Neuronal stem cell (in vitro differentiated cells): ENCODE measurements at regions not wholly inside any gene's neighbourhood (a gene's known extent, or its start where the extent isn't known, plus 50 kb on each side); places are given as distances from the start of the nearest gene placed in this dataset.

Experiments
- DNase-seq: peaks from one replicate; pipeline ENCODE4 v3.0.0-alpha.2; 2013; ENCODE audit warnings: low spot score
- H2AFZ ChIP-seq: one replicate; pipeline ENCODE4 v1.6.1; 2013; ENCODE audit warnings: mild to moderate bottlenecking, low read length, inconsistent platforms
- H2AK5ac ChIP-seq: 2 replicates; pipeline ENCODE4 v1.6.1; 2013; ENCODE audit warnings: low read depth, mild to moderate bottlenecking, inconsistent platforms, low read length, moderate library complexity, mixed read lengths
- H2BK120ac ChIP-seq: 2 replicates; pipeline ENCODE4 v1.6.1; 2013; ENCODE audit warnings: low read depth, mild to moderate bottlenecking, inconsistent platforms, low read length, moderate library complexity, mixed read lengths
- H2BK12ac ChIP-seq: one replicate; pipeline ENCODE4 v1.6.1; 2013; ENCODE audit warnings: low read length, inconsistent platforms
- H2BK15ac ChIP-seq: 2 replicates; pipeline ENCODE4 v1.6.1; 2013; ENCODE audit warnings: mild to moderate bottlenecking, low read length, inconsistent platforms, mixed read lengths
- H2BK5ac ChIP-seq: one replicate; pipeline ENCODE4 v1.6.1; 2013; ENCODE audit warnings: inconsistent platforms, mild to moderate bottlenecking, low read length, moderate library complexity
- H3K14ac ChIP-seq: one replicate; pipeline ENCODE4 v1.6.1; 2013; ENCODE audit warnings: low read length, inconsistent platforms
- H3K18ac ChIP-seq: 2 replicates; pipeline ENCODE4 v1.6.1; 2013; ENCODE audit warnings: low read length, inconsistent platforms
- H3K23ac ChIP-seq: 2 replicates; pipeline ENCODE4 v1.6.1; 2013; ENCODE audit warnings: low read depth, mild to moderate bottlenecking, mixed read lengths, low read length, inconsistent platforms; ENCODE audit not compliant: poor library complexity
- H3K27ac ChIP-seq: replicated peaks from 3 replicates; pipeline ENCODE4 v1.5.1; 2013; ENCODE audit warnings: low read length, inconsistent platforms
- H3K27me3 ChIP-seq, 3 experiments: 2 replicates each; pipeline ENCODE4 v1.6.1; 2013; ENCODE audit warnings: low read length in 3 of 3, mild to moderate bottlenecking in 2 of 3, inconsistent platforms in 1 of 3, low read depth in 1 of 3, mixed read lengths in 1 of 3, moderate library complexity in 1 of 3; ENCODE audit not compliant: control insufficient read depth in 3 of 3, insufficient read depth in 3 of 3
- H3K36me3 ChIP-seq, 2 donors: replicated peaks in 1 of 2; 2 replicates each; pipeline ENCODE4 v1.6.1; 2013; ENCODE audit warnings: low read length in 2 of 2; ENCODE audit not compliant: control insufficient read depth in 2 of 2, insufficient read depth in 2 of 2
- H3K4ac ChIP-seq: 2 replicates; pipeline ENCODE4 v1.6.1; 2013; ENCODE audit warnings: inconsistent platforms, mild to moderate bottlenecking, low read length, moderate library complexity
- H3K4me1 ChIP-seq, 2 donors: 1 replicate in 1 of 2; 2 replicates in 1 of 2; pipeline ENCODE4 v1.6.1; 2013; ENCODE audit warnings: low read length in 2 of 2, low read depth in 1 of 2; ENCODE audit not compliant: control insufficient read depth in 2 of 2, insufficient read depth in 1 of 2
- H3K4me2 ChIP-seq: one replicate; pipeline ENCODE4 v1.6.1; 2013; ENCODE audit warnings: mild to moderate bottlenecking, low read length, inconsistent platforms; ENCODE audit not compliant: insufficient read depth, poor library complexity, severe bottlenecking
- H3K4me3 ChIP-seq, 2 donors: 2 replicates each; pipeline ENCODE4 v1.5.1; 2013; ENCODE audit warnings: low read length in 2 of 2, mild to moderate bottlenecking in 2 of 2, inconsistent platforms in 1 of 2, moderate library complexity in 1 of 2
- H3K79me1 ChIP-seq: one replicate; pipeline ENCODE4 v1.6.1; 2013; ENCODE audit warnings: low read depth, mild to moderate bottlenecking, inconsistent platforms, low read length, moderate library complexity
- H3K9ac ChIP-seq: one replicate; pipeline ENCODE4 v1.6.1; 2013; ENCODE audit warnings: mild to moderate bottlenecking, low read depth, low read length, inconsistent platforms; ENCODE audit not compliant: poor library complexity
- H3K9me3 ChIP-seq, 2 donors: replicated peaks in 1 of 2; 2 replicates each; pipeline versions ENCODE3 to v1.6.1; 2013; ENCODE audit warnings: low read length in 2 of 2, mild to moderate bottlenecking in 2 of 2, inconsistent platforms in 1 of 2, low read depth in 1 of 2, mixed read lengths in 1 of 2, moderate library complexity in 1 of 2; ENCODE audit not compliant: control insufficient read depth in 2 of 2, insufficient read depth in 1 of 2
- H4K8ac ChIP-seq: one replicate; pipeline ENCODE4 v1.6.1; 2013; ENCODE audit warnings: low read depth, mild to moderate bottlenecking, inconsistent platforms, low read length, moderate library complexity
- H4K91ac ChIP-seq: one replicate; pipeline ENCODE4 v1.6.1; 2013; ENCODE audit warnings: low read length, low read depth, mild to moderate bottlenecking, inconsistent platforms; ENCODE audit not compliant: poor library complexity
- WGBS, 2 donors: extraction: QIAGEN DNeasy Blood & Tissue Kit; methylation state at CpG; one replicate each; pipeline ENCODE4 v1.1.7; 2013; ENCODE audit warnings: missing lambda C conversion rate in 2 of 2, mixed read lengths in 1 of 2; ENCODE audit not compliant: insufficient read length in 2 of 2, insufficient replicate concordance in 1 of 2; ENCODE audit errors: extremely low coverage in 2 of 2; 5-methylcytosine and 5-hydroxymethylcytosine counted together

DNA sequence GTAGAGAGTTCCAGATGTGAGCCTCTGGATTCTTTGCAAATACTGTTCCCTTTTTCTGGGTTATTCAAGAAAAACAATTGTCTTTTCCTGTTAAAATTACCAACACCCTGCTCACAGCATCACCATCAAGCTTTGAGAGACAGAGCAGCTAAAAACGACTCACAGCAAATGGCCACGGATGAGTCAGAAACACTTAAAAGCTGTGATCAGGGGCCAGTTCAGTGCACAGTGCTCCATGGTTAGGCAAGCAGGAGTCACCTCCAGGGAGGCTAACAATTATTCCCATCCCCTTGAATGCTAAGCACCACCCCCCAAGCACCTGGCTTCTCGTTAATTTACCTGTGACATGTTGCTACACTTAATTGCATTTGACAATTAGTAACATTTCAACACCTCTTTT is 128.4 kb upstream of the CAMK1G start:
- Histone ChIP-seq H3K14ac (no peak overlapping the region), H2AFZ (no peak overlapping the region), H3K9me3 (no peaks in the 10 kb centered on the region), H2AK5ac (no peak overlapping the region), H3K79me1 (no peaks in the 10 kb centered on the region), H3K27me3 (no peaks in the 10 kb centered on the region), H3K27ac (no peak overlapping the region), H2BK120ac (no peak overlapping the region), H4K91ac (no peak overlapping the region), H3K36me3 (no peaks in the 10 kb centered on the region), H3K4me1 (peaks cover 0 to 7% of the 10 kb centered on the region in 2 donors), H3K4me3 (no peak overlapping the region), H2BK15ac (no peak overlapping the region), H3K9ac (no peak overlapping the region), H2BK12ac (no peak overlapping the region), H3K23ac (no peak overlapping the region), H3K4ac (no peak overlapping the region), H3K4me2 (no peak overlapping the region), H3K18ac (no peak overlapping the region), H2BK5ac (no peak overlapping the region), H4K8ac (no peak overlapping the region)
- no CpG with 5 or more reads among the region's 3 CpGs for WGBS, 2 donors
- DNase-seq = no peak

DNA sequence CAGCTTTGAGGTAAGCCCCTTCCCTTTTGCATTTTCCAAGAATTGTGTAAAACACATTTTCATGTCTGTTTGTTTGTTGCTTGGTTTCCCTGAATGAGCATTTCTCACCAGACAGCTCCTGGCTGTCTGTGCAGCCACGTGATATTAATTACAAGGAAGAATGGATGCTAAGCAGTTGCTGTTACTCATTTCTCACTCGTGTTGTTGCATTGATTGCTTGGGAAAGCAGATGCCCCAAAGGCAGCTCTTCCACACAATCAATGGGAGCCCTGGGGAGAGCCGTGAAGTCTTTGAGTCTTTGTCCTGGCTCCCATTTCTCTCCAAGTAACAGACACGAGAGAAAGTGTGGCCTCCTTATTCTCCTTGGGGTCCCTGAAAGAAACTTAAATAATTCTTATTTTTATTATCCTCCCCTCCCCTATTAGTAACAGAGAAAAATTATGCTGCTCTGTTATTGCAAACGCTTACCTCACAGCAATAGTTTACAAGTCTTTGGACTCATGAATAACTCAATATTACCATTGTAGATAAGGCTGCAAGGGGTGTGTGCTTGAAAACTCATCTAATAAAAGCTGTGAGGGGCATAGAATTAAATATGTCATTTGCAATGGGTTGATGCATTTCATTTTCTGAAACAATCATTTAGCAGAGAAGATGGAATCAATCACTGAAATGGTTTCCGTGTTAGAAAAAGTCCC is 127.7 kb upstream of the CAMK1G start:
- Histone ChIP-seq H3K4me3 (no peak overlapping the region), H2BK15ac (no peak overlapping the region), H3K23ac (no peak overlapping the region), H4K8ac (no peak overlapping the region), H3K4ac (no peak overlapping the region), H3K4me1 (peaks cover 0 to 7% of the 10 kb centered on the region in 2 donors), H2AFZ (no peak overlapping the region), H2BK5ac (no peak overlapping the region), H2BK120ac (no peak overlapping the region), H3K27ac (no peak overlapping the region), H3K4me2 (no peak overlapping the region), H2BK12ac (no peak overlapping the region), H3K9ac (no peak overlapping the region), H3K36me3 (no peaks in the 10 kb centered on the region), H3K18ac (no peak overlapping the region), H3K9me3 (no peaks in the 10 kb centered on the region), H3K14ac (no peak overlapping the region), H4K91ac (no peak overlapping the region), H2AK5ac (no peak overlapping the region), H3K27me3 (no peaks in the 10 kb centered on the region), H3K79me1 (no peaks in the 10 kb centered on the region)
- DNase-seq = no peak
- WGBS, 2 donors = no CpG with 5 or more reads among the region's 6 CpGs

DNA sequence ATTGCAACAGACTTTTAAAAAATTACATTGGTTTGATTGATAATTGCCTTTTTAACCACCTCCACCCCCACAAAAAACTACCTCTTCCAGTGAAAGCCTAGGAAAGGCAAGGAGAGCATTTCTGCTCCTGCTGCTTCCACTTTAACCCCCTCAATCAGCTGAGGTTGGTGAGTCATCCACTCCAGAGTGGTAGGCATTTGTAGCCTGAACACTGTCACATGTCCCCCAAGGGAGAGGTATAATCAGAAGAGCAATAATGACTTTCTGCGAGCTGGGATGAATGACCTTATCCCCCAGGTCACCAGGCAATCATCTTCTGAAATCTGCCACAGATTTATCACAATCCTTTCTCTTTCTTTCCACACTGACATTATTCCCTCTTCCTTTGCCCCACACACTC is 126.6 kb upstream of the CAMK1G start:
- Histone ChIP-seq H2BK120ac (no peak overlapping the region), H4K91ac (no peak overlapping the region), H3K79me1 (no peaks in the 10 kb centered on the region), H3K4ac (no peak overlapping the region), H3K27me3 (no peaks in the 10 kb centered on the region), H3K36me3 (no peaks in the 10 kb centered on the region), H3K4me3 (no peak overlapping the region), H3K18ac (no peak overlapping the region), H2BK15ac (no peak overlapping the region), H2AFZ (no peak overlapping the region), H3K14ac (no peak overlapping the region), H4K8ac (no peak overlapping the region), H3K4me1 (peaks cover 0 to 7% of the 10 kb centered on the region in 2 donors), H3K27ac (no peak overlapping the region), H3K4me2 (no peak overlapping the region), H2BK12ac (no peak overlapping the region), H3K23ac (no peak overlapping the region), H2BK5ac (no peak overlapping the region), H2AK5ac (no peak overlapping the region), H3K9ac (no peak overlapping the region), H3K9me3 (no peaks in the 10 kb centered on the region)
- DNase-seq = no peak
- no CpG with 5 or more reads among the region's 1 CpG for WGBS, 2 donors

DNA sequence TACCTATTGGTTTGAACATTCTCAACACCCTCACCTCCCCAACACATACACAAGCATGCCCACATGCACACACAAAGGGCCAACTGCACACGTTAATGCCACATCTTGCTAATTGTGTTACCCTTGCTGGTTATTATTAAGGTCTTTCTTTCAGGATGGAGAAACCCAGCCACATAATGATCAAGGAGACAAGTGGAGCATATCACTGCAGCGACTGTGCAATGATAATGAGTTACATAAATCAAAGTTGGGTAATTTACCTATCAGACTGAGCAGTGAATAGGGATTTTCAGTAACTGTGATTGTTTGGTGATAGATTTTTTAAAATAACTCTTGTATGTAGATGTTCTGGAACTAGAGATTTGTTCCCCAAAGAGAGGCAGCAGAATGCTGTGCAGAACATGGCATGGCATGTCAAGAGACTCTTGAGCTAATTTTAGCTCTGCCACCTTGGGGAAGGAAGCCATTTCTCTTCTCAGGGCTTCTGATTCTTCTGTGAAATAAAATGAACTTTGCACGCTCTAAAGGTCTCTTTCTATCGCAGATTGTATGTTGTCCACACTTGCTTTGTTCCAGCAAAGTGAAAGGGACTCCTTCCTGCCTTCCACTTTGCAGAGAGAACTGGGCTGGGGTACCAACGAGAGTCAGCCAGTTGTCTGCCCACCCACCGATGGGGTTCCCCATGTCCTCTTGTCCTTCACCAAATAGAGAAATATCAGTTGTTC is 126.0 kb upstream of the CAMK1G start:
- no peak for DNase-seq
- H2AK5ac ChIP-seq = no peak overlapping the region
- no peak overlapping the region for H2BK15ac ChIP-seq
- H3K4me3 ChIP-seq = no peak overlapping the region
- H3K79me1 ChIP-seq = no peaks in the 10 kb centered on the region
- no peaks in the 10 kb centered on the region for H3K36me3 ChIP-seq
- no CpG with 5 or more reads among the region's 6 CpGs for WGBS, 2 donors
- H3K4me2 ChIP-seq = no peak overlapping the region
- H2BK120ac ChIP-seq = no peak overlapping the region
- H4K8ac ChIP-seq = no peak overlapping the region
- no peaks in the 10 kb centered on the region for H3K9me3 ChIP-seq
- no peak overlapping the region for H2BK12ac ChIP-seq
- no peak overlapping the region for H3K9ac ChIP-seq
- H3K4ac ChIP-seq = no peak overlapping the region
- H2BK5ac ChIP-seq = no peak overlapping the region
- peaks cover 0 to 7% of the 10 kb centered on the region in 2 donors for H3K4me1 ChIP-seq
- no peak overlapping the region for H3K27ac ChIP-seq
- no peak overlapping the region for H2AFZ ChIP-seq
- no peak overlapping the region for H3K18ac ChIP-seq
- H4K91ac ChIP-seq = no peak overlapping the region
- H3K14ac ChIP-seq = no peak overlapping the region
- no peak overlapping the region for H3K23ac ChIP-seq
- no peaks in the 10 kb centered on the region for H3K27me3 ChIP-seq
